ENCODE measurements at regions not wholly inside any gene's neighbourhood (a gene's known extent, or its start where the extent isn't known, plus 50 kb on each side); places are given as distances from the start of the nearest gene placed in this dataset.

- Histone ChIP-seq H3T11ph (ENCODE audit: low read length) (no peak overlapping the region), H2AFZ (ENCODE audit: low read length) (no peak overlapping the region), H3K23ac (ENCODE audit: insufficient read length, low read depth, low read length) (no peak overlapping the region), H3K9me3 (ENCODE audit: control insufficient read depth, low read depth, low read length) (no peaks in the 10 kb centered on the region), H2BK12ac (ENCODE audit: insufficient read length, low read depth, low read length) (no peak overlapping the region), H2BK20ac (ENCODE audit: low read depth, low read length, poor library complexity, severe bottlenecking) (no peak overlapping the region), H3K4me2 (ENCODE audit: insufficient read depth, insufficient read length, low read length) (no peak overlapping the region), H3K56ac (ENCODE audit: insufficient read length, low read depth, low read length) (no peak overlapping the region), H3K79me1 (ENCODE audit: insufficient read depth, low read depth, low read length, poor library complexity, severe bottlenecking) (no peaks in the 10 kb centered on the region), H2BK15ac (ENCODE audit: low read depth, low read length) (no peak overlapping the region), H4K5ac (ENCODE audit: insufficient read length, low read depth, low read length) (no peak overlapping the region), H4K8ac (replicated peaks; ENCODE audit: insufficient read length, low read depth, low read length) (no peak overlapping the region), H4K91ac (ENCODE audit: insufficient read length, low read depth, low read length) (no peak overlapping the region), H3K79me2 (ENCODE audit: insufficient read depth, low read length) (no peaks in the 10 kb centered on the region), H2BK5ac (ENCODE audit: insufficient read length, low read length) (no peak overlapping the region), H3K23me2 (ENCODE audit: insufficient read length, low read depth, low read length, poor library complexity, severe bottlenecking) (no peaks in the 10 kb centered on the region), H3K18ac (ENCODE audit: insufficient read length, low read depth, low read length) (no peak overlapping the region), H3K9ac (ENCODE audit: extremely low read depth, insufficient read length, low read length) (no peak overlapping the region), H3K27ac (ENCODE audit: insufficient read length, low read depth, low read length) (no peak overlapping the region), H3K27me3 (ENCODE audit: insufficient read depth, low read length) (no peaks in the 10 kb centered on the region), H2BK120ac (ENCODE audit: low read depth, low read length, poor library complexity, severe bottlenecking) (no peak overlapping the region), H2AK5ac (ENCODE audit: insufficient read length, low read length) (no peak overlapping the region), H4K20me1 (ENCODE audit: control insufficient read depth, insufficient read depth, insufficient read length) (no peaks in the 10 kb centered on the region), H3K4me1 (ENCODE audit: insufficient read depth, low read length) (no peaks in the 10 kb centered on the region), H3K14ac (ENCODE audit: insufficient read depth, low read length) (no peak overlapping the region), H3K4ac (ENCODE audit: low read depth, low read length) (no peak overlapping the region)
- no peak for TF ChIP-seq CTCF (conservative IDR thresholded peaks at IDR 0.05)
- no peaks in the 10 kb centered on the region for H3K9me3 Mint-ChIP-seq
- H3K4me3 Mint-ChIP-seq = no peak overlapping the region
- DNase-seq = no peak
- H3K27ac Mint-ChIP-seq = no peak overlapping the region
- H3K36me3 Mint-ChIP-seq (ENCODE audit: insufficient read depth in 1 of 3, low read depth in 3 of 3) = peaks cover 0 to 6% (median 0%) of the 10 kb centered on the region in 3 experiments; a peak in 1 of 7 replicates
- no peaks in the 10 kb centered on the region for H3K4me1 Mint-ChIP-seq
- H3K27me3 Mint-ChIP-seq (ENCODE audit: low read depth) = no peaks in the 10 kb centered on the region
- WGBS (ENCODE audit: extremely low coverage, insufficient read length, low lambda C conversion rate) = no CpG with 5 or more reads among the region's 1 CpG
Observed at GRCh38 chr4:59748433-59748832, 1451.7 kb upstream of the ADGRL3 start.

Measured in H9 (cell line).